ENCODE measurements at regions not wholly inside any gene's neighbourhood (a gene's known extent, or its start where the extent isn't known, plus 50 kb on each side); places are given as distances from the start of the nearest gene placed in this dataset.

GRCh38 chr14:85793533-85793932, 263.6 kb downstream of the FLRT2 start:
- no peak for DNase-seq (ENCODE audit: low read depth in 3 of 3)

GRCh38 chr14:85789506-85789905, 259.6 kb downstream of the FLRT2 start:
- no peak for DNase-seq (ENCODE audit: low read depth in 3 of 3)

DNA sequence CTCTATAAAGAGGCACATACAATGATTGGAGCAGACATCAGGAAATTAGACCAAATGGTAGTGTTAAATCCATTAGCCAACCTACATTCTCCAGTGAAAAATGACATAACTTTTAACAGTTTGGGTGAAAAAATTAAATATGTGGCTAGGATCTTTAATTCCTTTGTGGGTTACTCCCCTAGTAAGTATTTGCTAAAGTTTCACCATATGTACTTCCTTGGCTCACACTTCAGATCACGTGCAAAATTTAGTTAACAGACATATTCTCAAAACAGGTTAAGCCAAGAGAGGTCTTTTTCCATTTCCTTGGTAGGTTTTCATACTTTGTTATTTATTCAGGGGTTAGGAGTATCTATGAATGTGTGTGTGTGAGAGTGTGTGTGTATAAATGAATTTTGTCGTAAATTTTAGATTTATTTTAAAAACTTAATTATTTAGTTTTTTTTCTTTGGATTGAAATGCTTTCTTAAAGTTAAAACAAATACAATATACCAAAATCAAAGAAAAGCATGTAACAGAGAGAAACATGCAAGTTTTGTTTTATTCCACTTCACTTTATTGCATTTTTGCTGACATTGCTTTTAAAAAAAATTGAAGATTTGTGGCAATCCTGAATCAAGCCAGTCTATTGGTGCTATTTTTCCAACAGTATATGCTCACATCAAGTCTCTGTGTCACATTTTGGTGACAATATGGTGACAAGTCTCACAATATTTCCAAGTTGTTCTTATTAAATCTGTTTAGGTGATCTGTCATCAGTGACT, 258.7 kb downstream of the FLRT2 start:
- no peak for DNase-seq (ENCODE audit: low read depth in 3 of 3)

DNA sequence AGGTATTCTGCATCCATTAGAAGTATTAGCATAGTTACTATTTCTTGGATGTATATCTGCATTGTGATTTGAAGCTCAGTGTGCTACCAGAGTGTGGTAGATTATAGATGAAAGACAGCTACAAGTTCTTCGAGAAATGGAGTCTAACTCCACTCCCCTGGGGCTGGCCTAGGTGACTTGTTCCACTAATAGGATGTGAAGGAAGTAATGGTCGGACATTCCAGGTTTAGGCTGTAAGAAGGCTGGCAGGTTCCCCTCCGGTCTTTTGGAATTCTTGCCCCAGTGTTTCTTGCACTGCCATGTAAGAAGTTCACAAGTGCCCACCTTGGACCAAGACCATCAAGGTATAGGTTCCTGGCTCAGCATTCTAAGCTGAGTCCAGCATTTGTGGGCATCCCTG, 236.4 kb downstream of the FLRT2 start:
- no peak for DNase-seq (ENCODE audit: low read depth in 3 of 3)

- no peak for DNase-seq (ENCODE audit: low read depth in 3 of 3)
These were observed 234.9 kb downstream of the FLRT2 start for GRCh38 chr14:85764822-85765221.

DNA sequence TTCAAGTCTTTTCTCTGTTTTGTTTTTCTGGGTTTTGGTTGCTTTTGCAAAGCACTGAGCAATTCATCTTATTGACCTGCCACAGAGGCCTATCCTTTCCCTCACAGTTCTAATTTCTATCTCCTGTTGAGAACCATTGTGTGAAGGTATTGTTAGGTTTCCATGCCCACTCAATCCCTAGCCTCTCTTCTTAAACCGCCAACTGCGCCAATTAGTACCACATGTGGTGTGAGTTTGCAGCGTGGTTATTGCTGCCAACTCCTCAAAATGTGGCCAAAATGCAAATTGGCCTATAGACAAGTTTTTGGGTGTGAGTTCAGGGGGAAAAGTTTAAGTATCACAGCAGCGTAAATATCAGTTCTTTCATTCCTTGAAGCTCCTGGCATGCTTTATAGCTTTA, 232.6 kb downstream of the FLRT2 start:
- DNase-seq (ENCODE audit: low read depth in 3 of 3): no peak

- DNase-seq (ENCODE audit: low read depth in 3 of 3): no peak
These were observed 222.2 kb downstream of the FLRT2 start for GRCh38 chr14:85752175-85752574.

DNA sequence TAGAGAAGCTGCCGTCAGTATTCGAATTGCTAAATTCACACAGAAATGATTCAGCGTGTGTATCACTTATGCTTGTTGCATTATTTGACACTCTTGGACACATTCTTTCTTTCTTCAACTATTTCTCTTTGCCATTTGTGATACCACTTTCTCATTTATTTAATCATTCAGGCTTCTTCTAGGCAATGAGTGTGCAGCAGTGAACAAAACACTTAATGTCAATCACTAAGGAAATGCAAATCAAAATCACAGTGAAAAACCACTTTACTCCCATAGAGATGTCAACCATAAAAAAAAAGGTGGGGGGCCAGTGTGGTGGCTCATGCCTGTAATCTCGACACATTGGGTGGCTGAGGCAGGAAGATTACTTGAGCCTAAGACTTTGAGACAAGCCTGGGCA, 214.6 kb downstream of the FLRT2 start:
- no peak for DNase-seq (ENCODE audit: low read depth in 3 of 3)

DNA sequence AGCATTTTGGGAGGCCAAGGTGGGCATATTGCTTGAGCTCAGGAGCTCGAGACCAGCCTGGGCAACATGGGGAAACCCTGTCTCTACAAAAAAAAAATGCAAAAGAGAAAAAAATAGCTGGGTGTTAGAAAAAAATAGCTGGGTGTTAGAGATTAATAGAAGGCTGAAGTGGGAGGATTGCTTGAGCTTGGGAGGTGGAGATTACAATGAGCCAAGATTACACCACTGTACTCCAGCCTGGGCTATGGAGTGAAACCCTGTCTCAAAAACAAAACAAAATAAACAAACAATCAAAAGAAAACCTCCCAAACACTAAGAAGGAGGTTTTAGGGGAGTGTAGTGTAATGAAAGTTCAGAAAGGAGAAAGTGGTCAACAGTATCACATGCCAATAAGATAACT, 202.1 kb downstream of the FLRT2 start:
- DNase-seq (ENCODE audit: low read depth in 3 of 3): no peak

- no peak for DNase-seq (ENCODE audit: low read depth in 3 of 3)
These were observed 201.2 kb downstream of the FLRT2 start for GRCh38 chr14:85731186-85731585.

- no peak for DNase-seq (ENCODE audit: low read depth in 3 of 3)
These were observed 198.6 kb downstream of the FLRT2 start for GRCh38 chr14:85728476-85729065.

DNA sequence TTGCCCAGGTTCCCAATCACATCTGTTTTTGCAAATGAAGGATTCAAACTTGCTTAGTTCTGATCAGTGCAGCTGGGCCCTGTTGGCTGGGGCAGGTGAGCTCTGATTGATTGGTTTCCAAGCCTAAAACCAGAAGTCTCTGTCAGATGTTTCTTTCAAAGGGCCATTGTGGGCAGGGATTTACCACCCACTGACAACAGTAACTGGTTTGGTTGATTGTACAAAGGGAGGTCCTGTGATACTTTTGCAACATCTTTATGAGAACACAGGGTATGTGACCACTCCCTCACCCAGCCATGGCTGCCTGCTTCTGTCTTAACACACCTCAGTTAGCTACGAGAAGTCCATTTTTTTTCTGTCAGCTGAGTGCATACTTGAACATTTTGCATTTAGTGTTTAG, 184.1 kb downstream of the FLRT2 start:
- DNase-seq (ENCODE audit: low read depth in 3 of 3): no peak

DNA sequence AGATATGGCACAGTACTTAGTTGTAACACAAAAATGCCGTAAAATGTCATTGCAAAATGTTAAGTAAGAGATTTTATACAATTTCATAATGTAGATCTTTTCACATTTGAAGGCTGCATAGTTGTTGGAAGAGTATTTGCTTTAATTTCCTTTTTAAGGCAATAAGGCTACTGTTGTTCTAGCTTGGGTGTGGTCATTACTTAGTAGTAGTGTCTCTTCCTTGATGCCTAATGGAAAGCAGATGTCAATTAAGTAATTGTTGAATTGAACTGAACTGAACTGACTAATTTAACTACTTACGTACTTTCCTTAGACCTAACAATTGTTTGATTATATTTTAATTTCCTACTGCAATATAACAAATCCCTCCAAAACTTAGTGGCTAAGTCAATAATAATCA, 181.7 kb downstream of the FLRT2 start:
- no peak for DNase-seq (ENCODE audit: low read depth in 3 of 3)
